ENCODE measurements at regions not wholly inside any gene's neighbourhood (a gene's known extent, or its start where the extent isn't known, plus 50 kb on each side); places are given as distances from the start of the nearest gene placed in this dataset.
"Not testable (repeated sequence)": the region's sequence is repeated elsewhere in the genome, so short reads cannot be mapped to it uniquely, and the experiment has no call there.

DNA sequence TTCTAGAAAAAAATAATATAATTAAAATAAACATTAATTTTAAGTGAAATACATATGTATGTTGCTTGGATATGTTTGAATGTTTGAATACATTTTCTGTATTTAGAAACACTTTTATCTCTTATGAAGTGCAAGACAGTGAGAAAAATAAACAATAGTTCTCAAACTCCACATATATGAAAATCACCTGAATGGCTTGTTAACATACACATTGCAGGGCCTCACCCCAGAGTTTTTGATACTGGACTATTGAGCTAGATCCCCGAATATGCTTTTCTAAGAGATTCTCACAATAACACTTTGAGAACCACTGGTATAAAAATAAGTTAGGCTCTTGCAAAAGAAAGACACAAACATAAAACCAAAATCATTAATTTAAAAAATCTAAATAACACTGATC is 1570.3 kb upstream of the PRR20A start:
- no peak overlapping the region for H3K27ac ChIP-seq
- no peak for DNase-seq (ENCODE audit: low read depth, low spot score)
- no peaks in the 10 kb centered on the region for H3K9me3 ChIP-seq (ENCODE audit: low read depth, low read length)
- no peak for TF ChIP-seq FOXP2 (optimal IDR thresholded peaks at IDR 0.05; ENCODE audit: control extremely low read depth, extremely low read length, insufficient read depth)
- no peak for TF ChIP-seq EZH2 (IDR thresholded peaks at IDR 0.05)
- no peak for TF ChIP-seq POLR2AphosphoS5 (IDR thresholded peaks at IDR 0.05; ENCODE audit: borderline replicate concordance, low read depth, low read length)
- no peak overlapping the region for H3K9ac ChIP-seq (ENCODE audit: insufficient read length)
- H3K4me3 ChIP-seq = no peak overlapping the region
- no peaks in the 10 kb centered on the region for H3K36me3 ChIP-seq (ENCODE audit: insufficient read depth, low read length)

DNA sequence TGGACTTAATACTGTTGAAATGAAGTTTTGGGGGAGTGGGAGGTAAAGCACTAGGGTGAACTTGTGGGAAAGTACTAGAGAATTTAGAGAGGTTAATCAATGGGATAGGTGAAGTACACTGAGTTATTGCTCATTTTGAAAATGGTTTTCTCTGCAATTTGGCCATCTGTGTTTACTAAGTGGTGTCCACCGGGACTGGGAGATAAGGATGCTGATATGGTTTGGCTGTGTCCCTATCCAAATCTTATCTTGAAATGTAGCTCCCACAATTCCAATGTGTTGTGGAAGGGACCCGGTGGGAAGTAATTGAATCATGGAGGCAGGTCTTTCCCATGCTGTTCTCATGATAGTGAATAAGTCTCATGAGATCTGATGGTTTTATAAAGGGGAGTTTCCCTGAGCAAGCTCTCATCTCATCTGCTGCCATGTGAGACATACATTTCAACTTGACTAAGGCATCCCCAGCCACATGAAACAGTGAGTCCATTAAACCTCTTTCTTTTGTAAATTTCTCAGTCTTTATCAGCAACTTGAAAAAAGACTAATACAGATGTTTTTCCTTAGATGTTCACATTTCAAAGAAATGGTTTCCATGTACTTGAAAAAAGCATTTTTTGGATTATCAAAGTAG is 1569.4 kb upstream of the PRR20A start:
- Histone ChIP-seq H3K9ac (ENCODE audit: insufficient read length) (no peak overlapping the region), H3K9me3 (ENCODE audit: low read depth, low read length) (no peaks in the 10 kb centered on the region), H3K36me3 (ENCODE audit: insufficient read depth, low read length) (no peaks in the 10 kb centered on the region), H3K4me3 (no peak overlapping the region), H3K27ac (no peak overlapping the region)
- no peak for DNase-seq (ENCODE audit: low read depth, low spot score)
- no peak for TF ChIP-seq EZH2 (IDR thresholded peaks at IDR 0.05)
- TF ChIP-seq POLR2AphosphoS5 (IDR thresholded peaks at IDR 0.05; ENCODE audit: borderline replicate concordance, low read depth, low read length) = no peak
- TF ChIP-seq FOXP2 (optimal IDR thresholded peaks at IDR 0.05; ENCODE audit: control extremely low read depth, extremely low read length, insufficient read depth) = no peak

DNA sequence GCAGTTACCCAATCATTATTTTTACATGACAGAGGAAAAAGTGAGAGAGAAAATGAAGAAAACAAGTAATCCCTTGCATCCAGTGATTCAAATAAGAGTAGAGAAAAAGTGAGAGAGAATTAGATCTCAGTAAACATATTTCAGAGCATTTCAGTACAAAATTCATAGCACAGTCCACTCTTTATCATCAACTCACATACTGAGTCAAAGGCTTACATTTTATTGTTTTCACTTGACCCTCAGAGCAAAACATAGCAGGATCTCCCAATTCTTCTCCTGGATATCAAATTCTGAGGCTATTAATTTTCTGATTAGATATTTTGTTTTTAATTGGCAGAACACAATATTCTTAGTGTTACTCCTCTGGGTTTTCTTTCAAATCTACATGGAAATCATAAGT is 1568.3 kb upstream of the PRR20A start:
- H3K27ac ChIP-seq = no peak overlapping the region
- H3K9me3 ChIP-seq (ENCODE audit: low read depth, low read length) = no peaks in the 10 kb centered on the region
- H3K36me3 ChIP-seq (ENCODE audit: insufficient read depth, low read length) = no peaks in the 10 kb centered on the region
- TF ChIP-seq POLR2AphosphoS5 (IDR thresholded peaks at IDR 0.05; ENCODE audit: borderline replicate concordance, low read depth, low read length) (no peak), FOXP2 (optimal IDR thresholded peaks at IDR 0.05; ENCODE audit: control extremely low read depth, extremely low read length, insufficient read depth) (no peak), EZH2 (IDR thresholded peaks at IDR 0.05) (no peak)
- no peak overlapping the region for H3K4me3 ChIP-seq
- no peak for DNase-seq (ENCODE audit: low read depth, low spot score)
- no peak overlapping the region for H3K9ac ChIP-seq (ENCODE audit: insufficient read length)

DNA sequence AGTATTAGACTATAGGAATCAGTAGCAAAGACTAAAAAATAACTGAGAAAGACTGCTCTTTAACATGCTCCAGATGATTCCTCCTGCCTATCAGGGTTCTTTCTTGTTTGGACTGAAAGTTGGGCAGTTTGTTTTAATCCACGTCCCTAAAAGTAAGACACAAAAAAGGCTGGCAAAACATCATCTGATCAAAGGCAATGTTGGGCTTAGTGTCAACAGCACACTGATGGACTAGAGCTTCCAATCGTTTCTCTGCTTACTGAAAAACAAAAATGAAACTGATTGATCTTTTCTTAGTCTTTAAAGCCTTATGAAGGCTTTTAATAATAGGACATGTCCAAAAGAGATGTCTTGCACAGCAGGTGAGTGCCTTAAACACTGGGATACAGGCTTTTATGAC is 1567.9 kb upstream of the PRR20A start:
- Histone ChIP-seq H3K4me3 (no peak overlapping the region), H3K9me3 (ENCODE audit: low read depth, low read length) (no peaks in the 10 kb centered on the region), H3K36me3 (ENCODE audit: insufficient read depth, low read length) (no peaks in the 10 kb centered on the region), H3K27ac (no peak overlapping the region), H3K9ac (ENCODE audit: insufficient read length) (no peak overlapping the region)
- no peak for DNase-seq (ENCODE audit: low read depth, low spot score)
- no peak for TF ChIP-seq FOXP2 (optimal IDR thresholded peaks at IDR 0.05; ENCODE audit: control extremely low read depth, extremely low read length, insufficient read depth)
- TF ChIP-seq POLR2AphosphoS5 (IDR thresholded peaks at IDR 0.05; ENCODE audit: borderline replicate concordance, low read depth, low read length) = no peak
- no peak for TF ChIP-seq EZH2 (IDR thresholded peaks at IDR 0.05)

DNA sequence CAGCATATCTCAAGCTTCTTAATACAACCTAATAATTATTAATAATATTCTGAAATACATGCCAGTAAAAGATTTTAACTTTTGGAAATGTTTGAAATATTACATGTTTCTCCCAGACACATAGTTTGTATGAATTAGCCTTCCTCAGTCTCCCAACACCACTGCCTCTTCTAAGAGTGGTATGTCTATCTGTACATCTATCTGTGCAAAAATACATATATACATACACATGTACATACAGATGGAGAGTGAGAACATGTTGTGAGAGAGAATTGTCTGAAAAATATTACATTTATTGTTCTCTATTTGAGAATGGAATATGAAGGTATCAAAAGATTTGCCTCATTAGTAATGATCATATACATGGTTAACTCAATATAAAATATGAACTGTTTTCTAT is 1567.2 kb upstream of the PRR20A start:
- no peak for DNase-seq (ENCODE audit: low read depth, low spot score)
- Histone ChIP-seq H3K4me3 (no peak overlapping the region), H3K36me3 (ENCODE audit: insufficient read depth, low read length) (no peaks in the 10 kb centered on the region), H3K9ac (ENCODE audit: insufficient read length) (no peak overlapping the region), H3K27ac (no peak overlapping the region), H3K9me3 (ENCODE audit: low read depth, low read length) (no peaks in the 10 kb centered on the region)
- no peak for TF ChIP-seq EZH2 (IDR thresholded peaks at IDR 0.05)
- TF ChIP-seq POLR2AphosphoS5 (IDR thresholded peaks at IDR 0.05; ENCODE audit: borderline replicate concordance, low read depth, low read length) = no peak

DNA sequence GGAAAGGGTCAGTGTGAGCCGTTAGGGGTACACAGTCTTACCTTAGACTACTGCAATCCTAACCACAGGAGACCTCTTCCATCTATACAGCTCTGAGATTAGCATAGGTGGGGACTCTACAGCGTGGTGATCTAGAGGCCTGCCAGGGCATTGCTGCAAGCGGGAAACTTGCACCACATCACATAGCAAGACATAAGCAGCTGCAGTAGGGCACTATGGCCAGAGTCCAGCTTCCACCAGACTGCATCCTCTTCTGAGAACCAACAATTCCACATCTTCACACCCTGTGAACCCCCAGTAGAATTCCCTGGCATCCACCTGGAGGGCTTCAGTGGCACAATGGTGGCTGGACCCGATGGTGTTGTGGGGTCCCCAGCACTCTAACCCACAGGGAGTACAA is 1564.3 kb upstream of the PRR20A start:
- Histone ChIP-seq H3K4me3 (no peak overlapping the region), H3K9ac (ENCODE audit: insufficient read length) (no peak overlapping the region), H3K27ac (no peak overlapping the region), H3K36me3 (ENCODE audit: insufficient read depth, low read length) (no peaks in the 10 kb centered on the region), H3K9me3 (ENCODE audit: low read depth, low read length) (no peaks in the 10 kb centered on the region)
- DNase-seq (ENCODE audit: low read depth, low spot score) = no peak
- TF ChIP-seq POLR2AphosphoS5 (IDR thresholded peaks at IDR 0.05; ENCODE audit: borderline replicate concordance, low read depth, low read length) = no peak
- no peak for TF ChIP-seq FOXP2 (optimal IDR thresholded peaks at IDR 0.05; ENCODE audit: control extremely low read depth, extremely low read length, insufficient read depth)
- TF ChIP-seq EZH2 (IDR thresholded peaks at IDR 0.05) = no peak

DNA sequence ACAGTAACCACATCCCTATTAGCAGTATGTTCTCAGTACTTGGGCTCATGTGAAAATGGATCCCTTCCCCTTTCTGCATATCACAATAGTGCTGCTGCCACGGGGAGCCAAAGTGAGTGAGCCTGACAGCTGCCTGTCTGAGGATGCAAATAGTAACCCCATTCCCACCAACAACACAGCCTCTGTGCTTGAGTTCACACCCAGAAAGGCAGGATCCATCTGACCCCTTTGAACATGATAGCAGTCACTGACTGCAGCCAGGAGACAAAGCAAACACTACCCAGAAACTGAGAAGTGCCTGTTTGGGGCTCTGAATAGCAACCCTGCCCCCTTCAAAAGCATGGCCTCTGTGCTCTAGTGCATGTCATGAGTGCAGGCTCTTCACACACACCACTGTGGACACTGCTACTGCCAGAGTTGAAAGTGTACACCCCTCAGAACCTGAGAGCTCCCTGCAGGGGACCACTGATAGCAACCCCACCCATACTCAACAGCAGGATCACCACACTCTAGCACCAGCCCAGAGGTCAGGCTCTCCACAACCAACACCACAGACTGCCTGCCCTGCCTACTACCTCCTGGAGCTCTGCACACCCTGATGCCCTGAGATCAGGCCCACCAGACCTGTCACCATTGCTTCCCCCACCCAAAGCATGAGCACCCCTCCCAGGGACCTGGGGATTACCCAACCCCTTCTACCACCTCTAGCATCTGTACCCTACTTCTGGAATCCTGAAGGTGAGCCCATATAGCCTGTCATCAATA is 1563.5 kb upstream of the PRR20A start:
- DNase-seq (ENCODE audit: low read depth, low spot score) = no peak
- H3K9ac ChIP-seq (ENCODE audit: insufficient read length) = no peak overlapping the region
- H3K27ac ChIP-seq = no peak overlapping the region
- TF ChIP-seq EZH2 (IDR thresholded peaks at IDR 0.05) (no peak), POLR2AphosphoS5 (IDR thresholded peaks at IDR 0.05; ENCODE audit: borderline replicate concordance, low read depth, low read length) (no peak), FOXP2 (optimal IDR thresholded peaks at IDR 0.05; ENCODE audit: control extremely low read depth, extremely low read length, insufficient read depth) (no peak)
- no peaks in the 10 kb centered on the region for H3K9me3 ChIP-seq (ENCODE audit: low read depth, low read length)
- H3K4me3 ChIP-seq = no peak overlapping the region
- H3K36me3 ChIP-seq (ENCODE audit: insufficient read depth, low read length) = no peaks in the 10 kb centered on the region

DNA sequence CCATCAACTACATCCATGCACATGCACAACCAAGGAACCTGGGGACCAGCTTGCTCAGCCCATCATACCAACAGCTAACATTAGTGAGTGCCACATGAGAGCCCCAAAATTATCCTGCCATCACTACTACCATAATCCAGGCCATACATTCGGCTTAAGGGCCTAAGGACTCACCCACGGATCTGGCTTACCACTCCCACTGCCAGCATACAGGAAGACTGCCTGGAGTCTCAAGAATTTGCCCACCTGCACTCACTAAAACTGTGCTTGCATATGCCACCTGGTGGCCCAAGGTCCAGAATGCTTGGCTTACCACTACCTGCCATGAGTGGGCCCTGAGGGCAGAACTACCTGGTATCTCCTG is 1562.9 kb upstream of the PRR20A start:
- Histone ChIP-seq H3K4me3 (no peak overlapping the region), H3K9ac (ENCODE audit: insufficient read length) (no peak overlapping the region), H3K9me3 (ENCODE audit: low read depth, low read length) (no peaks in the 10 kb centered on the region), H3K36me3 (ENCODE audit: insufficient read depth, low read length) (no peaks in the 10 kb centered on the region), H3K27ac (no peak overlapping the region)
- no peak for TF ChIP-seq FOXP2 (optimal IDR thresholded peaks at IDR 0.05; ENCODE audit: control extremely low read depth, extremely low read length, insufficient read depth)
- TF ChIP-seq EZH2 (IDR thresholded peaks at IDR 0.05) = no peak
- TF ChIP-seq POLR2AphosphoS5 (IDR thresholded peaks at IDR 0.05; ENCODE audit: borderline replicate concordance, low read depth, low read length) = no peak
- no peak for DNase-seq (ENCODE audit: low read depth, low spot score)

DNA sequence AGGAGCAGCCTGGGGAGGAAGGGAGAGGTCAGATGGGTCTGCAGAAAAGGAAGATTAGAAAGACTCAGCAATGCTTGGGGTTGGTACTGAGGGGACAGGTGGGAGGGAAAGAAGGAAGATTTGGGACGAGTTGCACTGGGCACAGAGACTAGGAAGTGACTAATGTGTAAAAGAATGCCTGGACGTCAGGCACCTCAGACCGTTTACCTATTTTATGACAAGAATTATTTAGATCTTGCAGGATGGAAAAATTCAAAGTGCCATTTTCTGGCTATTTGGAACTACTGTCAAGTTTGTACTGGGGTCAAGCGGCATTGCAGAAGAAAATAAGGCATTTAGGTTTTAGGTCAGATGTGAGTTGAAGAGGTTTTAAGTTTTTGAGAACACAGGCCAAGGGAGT is 1558.4 kb upstream of the PRR20A start:
- H3K27ac ChIP-seq; DNase-seq (ENCODE audit: low read depth, low spot score); H3K36me3 ChIP-seq (ENCODE audit: insufficient read depth, low read length); H3K9ac ChIP-seq (ENCODE audit: insufficient read length); H3K4me3 ChIP-seq; H3K9me3 ChIP-seq (ENCODE audit: low read depth, low read length): not testable (repeated sequence)
